Skeletal muscle satellite cell (primary cell): ENCODE measurements at regions not wholly inside any gene's neighbourhood (a gene's known extent, or its start where the extent isn't known, plus 50 kb on each side); places are given as distances from the start of the nearest gene placed in this dataset.

Source experiments
- H3K27me3 ChIP-seq: 2 replicates; pipeline ENCODE4 v1.7.0; 2013; ENCODE audit warnings: low read length; ENCODE audit not compliant: control insufficient read depth, insufficient read depth
- H3K36me3 ChIP-seq: 2 replicates; pipeline ENCODE4 v1.7.0; 2013; ENCODE audit warnings: mild to moderate bottlenecking, control low read depth, low read length; ENCODE audit not compliant: insufficient read depth
- H3K4me1 ChIP-seq: 2 replicates; pipeline ENCODE4 v1.7.0; 2013; ENCODE audit warnings: low read length; ENCODE audit not compliant: control insufficient read depth, insufficient read depth
- H3K4me2 ChIP-seq: 2 replicates; pipeline ENCODE4 v1.7.0; 2013; ENCODE audit warnings: mild to moderate bottlenecking, low read length
- H3K4me3 ChIP-seq: 2 replicates; pipeline ENCODE4 v1.7.0; 2013; ENCODE audit warnings: low read length
- H3K9ac ChIP-seq: 2 replicates; pipeline ENCODE4 v1.7.0; 2013; ENCODE audit warnings: mild to moderate bottlenecking, low read depth, low read length, moderate library complexity
- H3K9me3 ChIP-seq: replicated peaks from 2 replicates; pipeline ENCODE4 v1.7.0; 2013; ENCODE audit warnings: mild to moderate bottlenecking, control low read depth, low read length

GRCh38 chr18:77487951-77488740 is 238.5 kb downstream of the GALR1 start:
- H3K4me3 ChIP-seq: no peak overlapping the region
- H3K9me3 ChIP-seq: no peaks in the 10 kb centered on the region
- H3K9ac ChIP-seq: no peak overlapping the region
- no peaks in the 10 kb centered on the region for H3K36me3 ChIP-seq
- no peaks in the 10 kb centered on the region for H3K27me3 ChIP-seq
- no peaks in the 10 kb centered on the region for H3K4me1 ChIP-seq
- no peak overlapping the region for H3K4me2 ChIP-seq

- Histone ChIP-seq H3K36me3 (no peaks in the 10 kb centered on the region), H3K4me3 (no peak overlapping the region), H3K27me3 (no peaks in the 10 kb centered on the region), H3K9me3 (no peaks in the 10 kb centered on the region), H3K4me1 (no peaks in the 10 kb centered on the region), H3K9ac (no peak overlapping the region), H3K4me2 (no peak overlapping the region)
Observed at GRCh38 chr18:77495079-77495478, 245.4 kb downstream of the GALR1 start.

GRCh38 chr18:77495982-77496690 is 246.5 kb downstream of the GALR1 start:
- no peak overlapping the region for H3K4me2 ChIP-seq
- H3K4me1 ChIP-seq: no peaks in the 10 kb centered on the region
- H3K27me3 ChIP-seq: no peaks in the 10 kb centered on the region
- H3K9ac ChIP-seq: no peak overlapping the region
- no peak overlapping the region for H3K4me3 ChIP-seq
- H3K36me3 ChIP-seq: no peaks in the 10 kb centered on the region
- H3K9me3 ChIP-seq: no peaks in the 10 kb centered on the region

GRCh38 chr18:77501266-77501665 is 251.6 kb downstream of the GALR1 start:
- no peak overlapping the region for H3K9ac ChIP-seq
- H3K9me3 ChIP-seq: peaks cover 2% of the 10 kb centered on the region
- H3K4me2 ChIP-seq: no peak overlapping the region

GRCh38 chr18:77505499-77505898 is 255.9 kb downstream of the GALR1 start:
- Histone ChIP-seq H3K27me3 (no peaks in the 10 kb centered on the region), H3K9ac (no peak overlapping the region), H3K4me1 (no peaks in the 10 kb centered on the region), H3K36me3 (no peaks in the 10 kb centered on the region), H3K4me3 (no peak overlapping the region), H3K9me3 (peaks cover 2% of the 10 kb centered on the region), H3K4me2 (no peak overlapping the region)

More at GRCh38 chr18:77501266-77501665, 251.6 kb downstream of the GALR1 start:
- Histone ChIP-seq H3K4me1 (no peaks in the 10 kb centered on the region), H3K36me3 (no peaks in the 10 kb centered on the region), H3K4me3 (no peak overlapping the region), H3K27me3 (no peaks in the 10 kb centered on the region)

GRCh38 chr18:77512152-77512551 is 262.5 kb downstream of the GALR1 start:
- H3K9me3 ChIP-seq: peaks cover 3% of the 10 kb centered on the region
- no peaks in the 10 kb centered on the region for H3K27me3 ChIP-seq
- no peaks in the 10 kb centered on the region for H3K4me1 ChIP-seq
- H3K36me3 ChIP-seq: no peaks in the 10 kb centered on the region
- H3K4me2 ChIP-seq: no peak overlapping the region
- no peak overlapping the region for H3K9ac ChIP-seq
- H3K4me3 ChIP-seq: no peak overlapping the region

- Histone ChIP-seq H3K4me1 (no peaks in the 10 kb centered on the region), H3K36me3 (no peaks in the 10 kb centered on the region), H3K9ac (no peak overlapping the region), H3K9me3 (peaks cover 3% of the 10 kb centered on the region), H3K4me3 (no peak overlapping the region), H3K4me2 (no peak overlapping the region), H3K27me3 (no peaks in the 10 kb centered on the region)
Observed at GRCh38 chr18:77517901-77518300, 268.3 kb downstream of the GALR1 start.

GRCh38 chr18:77520767-77521166 is 271.1 kb downstream of the GALR1 start:
- Histone ChIP-seq H3K9ac (no peak overlapping the region), H3K4me2 (no peak overlapping the region)

GRCh38 chr18:77522051-77522675 is 272.5 kb downstream of the GALR1 start:
- Histone ChIP-seq H3K4me3 (no peak overlapping the region), H3K9ac (no peak overlapping the region), H3K27me3 (no peaks in the 10 kb centered on the region), H3K9me3 (peaks cover 7% of the 10 kb centered on the region), H3K4me2 (no peak overlapping the region), H3K36me3 (no peaks in the 10 kb centered on the region), H3K4me1 (no peaks in the 10 kb centered on the region)

More at GRCh38 chr18:77520767-77521166, 271.1 kb downstream of the GALR1 start:
- H3K27me3 ChIP-seq: no peaks in the 10 kb centered on the region
- H3K4me3 ChIP-seq: no peak overlapping the region
- H3K36me3 ChIP-seq: no peaks in the 10 kb centered on the region
- no peaks in the 10 kb centered on the region for H3K9me3 ChIP-seq
- H3K4me1 ChIP-seq: no peaks in the 10 kb centered on the region

GRCh38 chr18:77524909-77525308 is 275.3 kb downstream of the GALR1 start:
- no peak overlapping the region for H3K9ac ChIP-seq
- no peaks in the 10 kb centered on the region for H3K36me3 ChIP-seq
- H3K27me3 ChIP-seq: no peaks in the 10 kb centered on the region
- no peak overlapping the region for H3K4me3 ChIP-seq
- no peaks in the 10 kb centered on the region for H3K4me1 ChIP-seq
- no peak overlapping the region for H3K4me2 ChIP-seq
- H3K9me3 ChIP-seq: peaks cover 10% of the 10 kb centered on the region

GRCh38 chr18:77526962-77527361 is 277.3 kb downstream of the GALR1 start:
- peaks cover 10% of the 10 kb centered on the region for H3K9me3 ChIP-seq
- H3K27me3 ChIP-seq: no peaks in the 10 kb centered on the region
- no peak overlapping the region for H3K4me3 ChIP-seq
- no peaks in the 10 kb centered on the region for H3K4me1 ChIP-seq
- H3K4me2 ChIP-seq: no peak overlapping the region
- no peaks in the 10 kb centered on the region for H3K36me3 ChIP-seq
- no peak overlapping the region for H3K9ac ChIP-seq
